ENCODE measurements at regions not wholly inside any gene's neighbourhood (a gene's known extent, or its start where the extent isn't known, plus 50 kb on each side); places are given as distances from the start of the nearest gene placed in this dataset.
"Not testable (repeated sequence)": the region's sequence is repeated elsewhere in the genome, so short reads cannot be mapped to it uniquely, and the experiment has no call there.

DNA sequence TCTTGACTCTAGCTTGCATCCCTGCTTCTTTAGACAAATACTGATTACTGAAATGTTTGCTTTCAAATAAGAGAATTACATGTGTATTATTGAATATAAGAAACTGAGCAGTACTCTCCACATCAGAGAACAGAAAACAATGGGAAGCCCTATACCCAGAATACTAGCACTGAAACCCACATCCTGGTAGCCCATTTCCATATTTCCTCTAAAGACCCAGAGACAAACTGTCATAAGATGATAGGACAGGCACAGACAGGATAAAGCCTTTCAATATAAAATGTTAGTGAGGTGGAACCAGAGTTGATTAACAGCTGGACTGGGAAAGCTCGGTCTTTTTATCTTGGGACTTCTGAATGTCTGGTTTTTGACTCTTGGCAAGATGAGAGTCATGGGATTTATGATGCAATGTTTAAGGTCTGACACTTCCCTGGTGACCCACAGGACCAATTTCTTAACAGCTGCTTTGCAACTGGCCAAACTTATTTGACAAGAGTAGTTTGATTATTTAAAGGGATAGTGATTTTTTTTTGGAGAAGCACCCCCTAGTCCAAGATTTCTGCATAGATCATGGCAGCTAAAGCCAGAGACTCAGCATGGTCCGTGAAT is 166.9 kb upstream of the ATXN7L3B start:
- no peak for DNase-seq (ENCODE audit: low read depth in 2 of 2)

DNA sequence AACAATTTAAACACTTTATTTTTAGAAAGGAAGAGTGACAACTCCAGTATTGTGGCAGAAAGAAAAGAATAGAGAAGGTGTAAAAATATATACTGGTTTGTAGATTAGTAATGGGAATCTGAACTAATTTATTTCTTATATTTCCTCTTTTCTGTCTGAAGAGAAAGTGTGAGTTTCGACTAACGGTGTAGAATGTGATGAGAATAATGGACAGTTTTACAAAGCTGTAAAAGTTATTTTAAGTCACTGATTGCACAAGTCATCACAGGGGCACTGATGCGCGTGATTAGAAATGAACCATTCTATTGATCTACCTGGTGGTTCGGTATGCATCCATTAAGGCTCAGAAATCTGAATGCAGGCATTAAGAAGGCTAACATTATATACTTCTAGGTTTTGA is 158.5 kb upstream of the ATXN7L3B start:
- DNase-seq (ENCODE audit: low read depth in 2 of 2) = no peak

DNA sequence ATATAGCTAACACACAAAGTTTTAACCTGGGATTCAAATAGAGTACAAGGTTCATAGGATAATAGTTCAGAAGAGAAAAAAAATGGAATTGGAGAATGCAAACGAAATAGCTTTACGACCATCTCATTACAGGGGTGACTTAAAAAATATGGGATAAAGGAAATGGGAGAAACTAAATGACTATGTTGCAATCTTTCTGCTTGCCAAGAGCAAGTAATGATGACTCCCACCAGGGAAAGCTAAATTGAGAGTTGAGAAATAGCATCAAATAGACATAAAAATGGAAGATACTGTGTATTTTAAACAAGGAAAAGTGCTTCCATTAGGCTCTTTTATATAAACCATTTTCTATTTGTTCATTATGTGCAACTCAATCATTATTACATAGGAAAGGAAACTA is 155.7 kb upstream of the ATXN7L3B start:
- DNase-seq (ENCODE audit: low read depth in 2 of 2) = no peak

DNA sequence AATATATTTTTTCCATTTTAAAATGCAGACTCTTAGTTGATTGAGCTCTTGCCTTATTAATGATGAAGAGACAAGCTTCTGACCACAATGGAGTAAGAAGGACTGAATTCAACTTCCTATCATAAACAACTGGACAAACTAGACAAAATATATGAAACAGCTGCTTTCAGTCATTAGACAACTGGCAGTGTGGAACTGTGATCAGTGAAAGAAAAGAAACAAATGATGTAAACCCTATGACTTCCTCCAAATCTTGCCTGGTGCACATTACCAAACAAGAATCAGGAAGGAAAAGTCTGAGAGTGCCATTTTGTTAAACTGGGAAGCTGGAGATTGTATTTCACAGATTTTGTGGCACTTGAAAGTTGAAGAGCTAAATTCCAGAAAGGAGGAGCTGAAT is 154.7 kb upstream of the ATXN7L3B start:
- no peak for DNase-seq (ENCODE audit: low read depth in 2 of 2)

DNA sequence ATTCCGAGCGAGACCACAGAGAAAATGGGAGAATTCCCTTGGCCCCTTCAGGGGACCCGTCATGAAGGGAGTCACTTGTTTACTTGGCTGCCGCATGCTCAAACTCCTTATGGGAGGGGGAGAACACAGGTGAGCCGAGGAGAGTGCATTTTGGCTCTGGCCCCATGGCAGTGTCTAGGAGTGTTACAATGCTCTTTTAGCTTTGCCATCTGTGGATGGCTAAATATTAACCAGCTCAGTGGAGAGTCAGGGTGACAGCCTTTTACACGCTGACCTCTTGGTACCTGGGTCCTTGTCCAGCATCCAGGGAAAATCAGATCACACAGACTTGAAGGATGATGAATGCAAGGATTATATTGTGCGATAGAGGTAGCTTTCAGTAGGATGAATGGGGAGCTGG is 146.4 kb upstream of the ATXN7L3B start:
- no peak for DNase-seq (ENCODE audit: low read depth in 2 of 2)

DNA sequence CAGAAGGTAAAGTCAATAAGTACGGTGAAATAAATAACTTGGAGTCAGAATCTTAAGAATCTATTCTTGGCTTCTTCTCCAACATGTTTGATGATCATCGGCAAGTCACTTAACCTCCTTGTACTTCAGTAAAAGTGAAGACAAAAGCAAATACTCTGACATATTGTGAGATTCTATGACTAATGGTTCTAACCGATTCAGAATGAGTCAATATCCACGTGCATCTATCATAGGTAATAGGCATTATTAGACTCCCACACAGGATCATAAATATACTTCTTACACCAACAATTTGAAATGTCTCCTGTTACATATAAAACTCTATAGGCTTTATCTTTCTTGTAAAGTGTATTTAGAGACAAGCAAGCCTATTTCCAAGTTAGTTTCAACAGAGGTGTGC is 144.4 kb upstream of the ATXN7L3B start:
- DNase-seq (ENCODE audit: low read depth in 2 of 2) = no peak

DNA sequence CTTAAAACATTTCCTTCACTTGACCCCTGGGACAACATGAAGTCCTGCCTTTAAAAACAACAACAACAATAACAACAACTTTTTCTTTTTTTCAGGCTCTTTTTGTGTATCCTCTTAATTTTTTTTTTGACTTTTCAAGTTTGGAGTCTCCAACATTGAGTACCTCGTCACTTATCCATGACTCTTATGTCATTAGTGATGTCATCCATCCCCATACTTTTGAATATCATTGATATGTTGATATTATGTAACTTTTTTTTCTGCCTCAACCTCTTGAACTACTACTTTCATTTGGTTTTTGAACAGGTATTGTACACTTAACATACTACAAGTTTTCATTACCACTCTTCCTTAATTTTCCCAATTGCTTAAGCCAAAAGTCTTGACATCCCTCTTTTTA is 143.0 kb upstream of the ATXN7L3B start:
- DNase-seq (ENCODE audit: low read depth in 2 of 2) = no peak

DNA sequence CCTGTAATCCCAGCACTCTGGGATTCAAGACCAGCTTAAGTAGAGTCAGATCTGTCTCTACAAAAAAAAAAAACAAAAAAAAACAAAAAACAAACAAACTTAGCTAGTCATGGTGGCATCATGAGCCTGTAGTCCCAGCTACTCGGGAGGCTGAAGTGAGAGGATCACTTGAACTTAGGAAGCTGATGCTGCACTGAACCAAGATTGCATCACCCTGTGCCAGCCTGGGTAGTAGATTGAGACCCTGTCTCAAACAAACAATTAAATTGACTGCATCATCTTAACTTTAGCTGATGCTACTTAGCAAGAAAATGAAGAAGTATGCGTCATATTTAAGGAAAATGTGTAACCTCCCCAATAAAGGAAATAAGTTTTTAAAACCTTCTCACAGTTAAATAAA is 136.6 kb upstream of the ATXN7L3B start:
- no peak for DNase-seq (ENCODE audit: low read depth in 2 of 2)

DNA sequence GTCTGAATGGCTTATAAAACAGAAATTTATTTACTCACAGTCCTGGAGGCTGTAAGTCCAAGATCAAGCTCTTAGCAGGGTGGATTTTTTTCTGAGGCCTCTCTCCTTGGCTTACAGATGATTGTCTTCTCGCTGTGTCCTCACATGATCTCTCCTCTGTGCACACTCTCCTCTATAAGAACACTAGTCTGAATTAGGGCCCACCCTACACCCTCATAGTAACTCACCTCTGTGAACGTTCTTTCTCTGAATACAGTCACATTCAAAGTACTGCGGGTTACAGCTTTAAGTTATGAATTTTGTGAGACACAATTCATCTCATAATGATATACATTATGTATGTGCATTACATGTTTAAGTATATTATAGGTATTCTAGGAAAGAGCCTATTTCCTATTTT is 135.7 kb upstream of the ATXN7L3B start:
- DNase-seq (ENCODE audit: low read depth in 2 of 2) = no peak

DNA sequence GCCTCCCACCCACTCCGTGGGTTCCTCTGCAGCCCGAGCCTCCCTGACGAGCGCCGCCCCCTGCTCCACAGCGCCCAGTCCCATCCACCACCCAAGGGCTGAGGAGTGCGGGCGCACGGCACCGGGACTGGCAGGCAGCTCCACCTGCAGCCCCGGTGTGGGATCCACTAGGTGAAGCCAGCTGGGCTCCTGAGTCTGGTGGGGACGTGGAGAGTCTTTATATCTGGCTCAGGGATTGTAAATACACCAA is 134.5 kb upstream of the ATXN7L3B start:
- DNase-seq (ENCODE audit: low read depth in 2 of 2) = not testable (repeated sequence)

DNA sequence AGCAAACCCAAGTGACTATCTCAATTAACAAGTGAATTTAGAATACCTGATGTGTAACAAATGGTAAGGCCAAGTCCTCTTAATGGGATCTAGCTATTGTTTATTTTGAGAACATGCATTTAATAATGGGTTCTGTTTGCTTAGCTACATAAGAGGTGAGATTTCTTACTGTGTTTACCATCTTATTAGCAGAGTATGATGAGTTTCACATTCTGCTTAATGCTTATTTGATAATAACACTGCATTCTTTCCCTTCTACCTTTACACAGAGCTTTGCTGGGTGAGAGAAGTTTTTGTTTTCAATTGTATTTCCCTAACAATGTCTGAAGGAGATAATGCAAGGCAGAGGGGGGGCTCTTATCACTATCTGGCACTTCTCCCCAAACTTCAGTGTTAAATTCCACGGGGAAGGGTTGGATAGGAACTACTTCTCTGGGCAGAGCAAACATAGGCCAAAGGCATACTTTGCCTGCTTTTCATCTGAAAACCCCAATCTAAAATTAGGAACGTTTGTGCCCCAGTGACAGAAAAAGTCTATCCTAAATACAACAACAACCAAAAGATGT is 129.0 kb upstream of the ATXN7L3B start:
- no peak for DNase-seq (ENCODE audit: low read depth in 2 of 2)

DNA sequence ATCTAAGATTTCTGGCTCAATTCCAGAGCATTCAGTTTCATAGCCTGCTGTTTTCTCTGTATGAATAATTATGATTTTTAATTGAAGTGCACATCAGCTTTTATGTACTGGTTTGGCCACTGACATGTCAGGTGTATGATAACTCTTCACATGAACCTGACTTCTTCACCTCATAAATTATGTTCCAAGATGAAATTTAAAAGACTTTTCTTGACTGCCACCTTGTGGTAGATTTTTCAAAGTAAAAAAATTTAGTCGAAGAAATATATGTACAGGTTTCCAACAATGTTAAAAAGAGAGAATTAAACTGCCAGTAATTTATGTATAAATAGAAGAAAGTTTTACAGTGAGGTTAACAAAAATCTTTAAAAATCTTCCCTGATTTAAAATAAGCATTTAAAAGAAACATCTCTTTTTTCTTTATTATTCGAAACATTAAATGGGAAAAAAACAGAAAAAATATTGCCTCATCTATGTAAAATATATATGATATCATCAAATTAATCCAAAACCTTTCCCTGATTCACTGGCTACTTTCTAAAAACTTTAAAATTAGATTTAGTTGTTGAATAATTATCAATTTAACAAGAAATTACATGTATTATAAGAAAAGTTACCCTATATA is 124.9 kb upstream of the ATXN7L3B start:
- DNase-seq (ENCODE audit: low read depth in 2 of 2) = no peak

DNA sequence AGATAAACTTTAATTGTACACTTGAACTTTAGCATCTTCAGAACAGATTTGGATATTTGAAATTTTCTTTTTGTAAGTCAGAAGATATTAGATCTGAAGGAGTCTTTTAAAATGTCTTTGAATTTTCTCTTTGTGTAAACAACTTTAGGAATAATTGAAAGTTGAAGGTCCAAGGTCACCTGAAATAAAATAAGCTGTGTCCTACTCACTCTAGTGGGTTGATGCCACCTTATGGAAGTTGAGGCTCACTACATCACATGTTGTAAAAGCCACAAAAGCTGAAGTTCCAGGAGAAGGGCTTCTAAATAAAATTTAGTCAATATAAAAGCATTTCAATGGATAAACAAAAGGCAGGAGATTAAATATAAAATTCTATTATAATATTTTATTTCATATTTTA is 122.0 kb upstream of the ATXN7L3B start:
- no peak for DNase-seq (ENCODE audit: low read depth in 2 of 2)

DNA sequence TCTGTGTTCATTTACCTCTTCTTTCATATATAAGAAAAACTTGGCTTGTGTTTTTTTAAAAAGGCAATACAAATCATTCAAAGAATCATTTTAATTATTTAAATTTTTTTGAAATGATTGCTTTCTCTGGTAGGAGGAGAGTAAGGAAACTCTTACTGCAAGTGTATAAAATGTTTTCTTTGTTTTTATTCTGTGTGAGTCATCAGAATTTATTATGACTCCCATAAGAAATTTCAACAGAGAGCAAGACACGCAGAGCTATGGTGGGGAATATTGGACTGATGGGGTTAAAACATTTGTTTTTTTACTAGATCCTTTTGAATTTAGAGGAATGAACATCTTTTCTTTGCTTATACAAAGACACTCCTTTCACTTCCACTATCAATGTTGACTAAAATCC is 119.1 kb upstream of the ATXN7L3B start:
- DNase-seq (ENCODE audit: low read depth in 2 of 2) = no peak

DNA sequence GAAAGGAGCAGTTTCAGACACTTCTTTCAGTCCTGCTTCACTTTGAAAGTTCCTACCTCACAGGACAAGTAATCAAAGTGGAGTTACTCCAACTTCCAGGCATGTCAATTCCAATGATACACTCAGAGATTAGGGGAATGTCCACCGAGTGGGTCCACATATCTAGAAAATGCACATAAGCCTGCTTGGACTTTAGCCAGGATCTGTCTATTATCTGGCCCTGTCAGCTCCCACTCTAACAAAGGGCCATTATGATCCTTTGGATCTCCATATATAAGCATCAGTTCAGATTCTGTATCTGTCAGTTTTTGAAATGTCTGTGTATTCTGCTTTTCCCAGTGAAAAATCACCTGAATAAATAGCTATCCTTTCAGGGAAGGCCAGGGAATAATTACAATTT is 112.9 kb upstream of the ATXN7L3B start:
- DNase-seq (ENCODE audit: low read depth in 2 of 2) = no peak

DNA sequence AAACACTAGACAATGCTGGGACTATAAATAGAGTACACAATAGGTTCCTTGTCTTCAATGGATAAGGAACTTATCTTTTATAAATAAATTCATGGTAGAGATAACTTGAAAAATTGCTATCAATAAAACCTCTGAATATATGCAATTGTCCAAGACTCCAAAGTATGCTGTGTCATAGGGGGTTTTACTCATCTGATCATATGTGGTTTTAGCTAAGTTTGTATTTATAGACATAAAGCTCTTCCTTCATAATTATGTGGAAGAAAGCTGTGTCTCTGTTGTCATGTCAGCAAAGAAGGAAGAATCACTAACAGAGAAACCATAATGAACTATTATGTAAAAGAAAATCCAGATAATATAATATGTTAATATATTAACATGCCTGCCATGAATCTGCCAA is 111.5 kb upstream of the ATXN7L3B start:
- no peak for DNase-seq (ENCODE audit: low read depth in 2 of 2)

DNA sequence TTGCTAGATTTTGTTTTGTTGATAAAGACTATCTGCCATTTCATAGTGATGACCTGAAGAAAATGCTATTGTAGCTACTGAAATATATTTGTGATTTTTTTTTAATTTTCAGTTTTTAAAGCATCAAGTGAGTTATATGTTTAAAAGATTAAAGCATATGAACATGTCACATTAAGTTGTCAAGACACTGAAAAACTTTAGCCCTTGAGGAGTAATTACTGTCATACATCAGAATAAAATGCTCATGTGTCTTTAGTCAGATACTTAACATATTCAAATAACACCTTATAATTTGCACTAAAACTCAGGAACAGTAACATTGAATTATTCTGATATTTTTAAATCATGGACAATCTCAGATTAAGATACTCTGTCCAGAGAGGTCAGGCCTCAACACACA is 108.1 kb upstream of the ATXN7L3B start:
- no peak for DNase-seq (ENCODE audit: low read depth in 2 of 2)

DNA sequence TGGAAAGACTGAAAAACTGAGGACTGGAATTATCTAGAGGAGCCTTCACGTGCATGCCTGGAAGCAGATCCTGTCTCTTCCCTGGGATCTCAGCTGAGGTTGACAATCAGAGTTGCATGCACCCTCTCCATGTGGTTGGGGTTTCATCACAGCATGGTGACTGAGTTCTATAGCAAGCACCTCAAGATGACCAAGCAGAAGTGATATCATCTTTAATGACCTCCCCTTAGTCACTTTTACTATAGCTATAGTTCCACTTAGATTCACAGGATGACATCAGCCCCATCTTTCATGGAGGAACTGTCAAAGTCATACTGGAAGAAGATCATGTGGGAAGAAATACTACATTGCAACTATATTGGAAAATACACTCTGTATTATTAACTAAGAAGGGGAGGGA is 105.8 kb upstream of the ATXN7L3B start:
- no peak for DNase-seq (ENCODE audit: low read depth in 2 of 2)

DNA sequence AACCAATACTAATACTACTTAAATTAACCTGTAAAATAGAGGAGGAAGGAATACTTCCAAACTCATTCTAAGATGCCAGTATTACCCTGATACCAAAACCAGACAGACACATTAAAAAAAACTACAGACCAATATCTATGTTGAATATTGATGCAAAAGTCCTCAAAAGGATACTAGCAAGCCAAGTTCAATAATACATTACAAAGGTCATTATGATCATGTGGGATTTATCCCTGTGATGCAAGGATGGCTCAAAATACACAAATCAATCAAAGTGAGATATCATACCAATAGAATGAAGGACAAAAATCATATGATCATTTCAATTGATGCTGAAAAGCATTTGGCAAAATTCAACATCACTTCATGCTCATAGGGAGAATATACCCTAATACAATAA is 97.2 kb upstream of the ATXN7L3B start:
- no peak for DNase-seq (ENCODE audit: low read depth in 2 of 2)

DNA sequence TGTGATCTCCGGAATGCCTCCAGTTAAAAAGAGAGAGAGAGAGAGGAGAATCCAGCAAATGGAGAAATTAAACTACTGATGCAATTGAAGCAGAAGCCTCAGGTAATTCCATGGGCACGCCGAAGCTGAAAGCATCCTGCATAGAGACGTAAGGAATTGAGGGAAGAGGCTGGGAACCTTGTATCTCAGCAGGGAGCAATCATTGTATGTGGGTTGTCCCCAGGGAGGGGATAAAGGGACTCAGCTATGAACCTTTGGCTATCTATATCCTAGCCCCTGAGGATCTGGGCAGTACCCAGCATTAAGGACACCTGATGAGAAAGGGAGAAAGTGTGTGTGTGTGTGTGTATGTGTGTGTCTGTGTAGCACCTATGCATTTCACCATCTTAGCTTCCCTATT is 95.8 kb upstream of the ATXN7L3B start:
- no peak for DNase-seq (ENCODE audit: low read depth in 2 of 2)

DNA sequence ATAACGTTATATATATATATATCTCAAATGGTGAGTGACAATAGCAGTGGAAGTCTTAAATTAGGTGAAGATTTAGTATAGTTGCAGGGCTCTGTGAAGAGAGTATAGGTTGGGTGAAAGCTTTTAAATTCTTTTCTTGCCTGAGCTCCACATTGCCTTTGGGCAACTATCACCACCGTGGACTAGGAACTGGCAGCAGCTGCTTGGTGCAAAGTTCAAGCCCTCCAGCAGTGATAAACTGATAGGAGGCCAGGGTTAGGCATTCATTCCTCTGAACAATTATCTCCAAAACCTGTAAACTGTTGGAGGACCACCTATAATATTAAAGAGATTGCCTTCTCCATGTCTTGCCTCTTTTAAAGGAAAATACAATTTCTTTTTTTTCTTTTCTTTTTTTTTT is 91.2 kb upstream of the ATXN7L3B start:
- DNase-seq (ENCODE audit: low read depth in 2 of 2) = no peak

DNA sequence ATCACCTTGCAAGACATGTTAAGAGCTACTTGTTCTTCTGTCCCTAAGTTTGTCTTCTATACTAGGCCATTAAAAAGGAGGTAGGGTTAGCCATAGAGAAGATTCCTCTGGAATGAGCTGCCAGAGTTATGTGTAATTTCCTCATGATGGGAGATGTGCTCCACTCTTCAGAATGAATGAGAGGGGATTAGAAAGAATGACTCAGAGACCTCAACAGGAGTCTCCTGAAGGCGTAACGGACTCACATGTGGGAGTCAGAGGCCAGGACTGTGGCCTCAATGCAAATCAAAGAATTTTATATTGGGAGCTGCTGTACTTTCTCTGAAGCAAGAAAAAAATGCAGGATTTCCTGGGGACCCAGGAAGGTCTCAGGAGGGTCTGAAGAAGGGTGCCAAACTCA is 87.8 kb upstream of the ATXN7L3B start:
- no peak for DNase-seq (ENCODE audit: low read depth in 2 of 2)

DNA sequence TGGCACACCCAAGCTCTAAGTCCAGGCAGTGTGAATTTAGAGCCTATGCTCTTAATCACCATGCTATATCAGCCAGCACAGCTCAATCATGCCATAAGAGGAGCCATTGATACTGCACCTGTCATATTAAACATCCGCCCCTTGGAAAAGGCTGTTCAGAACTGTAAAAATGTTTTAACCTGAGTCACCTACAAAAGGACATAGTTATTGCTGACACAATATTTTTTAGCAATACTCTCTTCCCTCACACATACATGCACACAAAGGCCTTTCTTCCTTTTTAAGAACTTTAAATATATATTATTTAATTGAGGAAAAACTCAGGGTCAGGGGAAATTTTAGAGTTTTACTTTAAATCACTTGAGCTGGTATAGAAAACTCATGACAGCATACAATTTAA is 83.5 kb upstream of the ATXN7L3B start:
- no peak for DNase-seq (ENCODE audit: low read depth in 2 of 2)

DNA sequence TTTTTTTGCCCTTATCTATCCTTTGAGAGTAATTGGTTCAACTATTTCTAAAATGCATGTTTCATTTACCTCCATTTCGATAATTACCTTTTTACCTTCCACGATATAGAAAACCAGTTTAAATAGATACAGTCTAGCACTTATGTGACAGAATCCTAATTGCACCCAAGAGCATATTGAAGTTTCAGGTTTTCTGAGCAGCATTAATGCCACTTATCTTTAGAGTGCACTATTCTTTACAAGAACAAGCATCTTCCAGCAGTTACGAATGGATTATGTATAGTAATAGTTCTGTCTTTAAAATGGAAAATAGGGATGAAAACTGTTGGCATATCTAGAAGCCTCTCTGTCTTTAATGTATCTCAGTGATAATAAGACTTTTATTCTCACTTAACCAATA is 82.2 kb upstream of the ATXN7L3B start:
- no peak for DNase-seq (ENCODE audit: low read depth in 2 of 2)

All from stimulated activated CD4-positive, alpha-beta T cell treated with anti-CD3 and anti-CD28 coated beads, Interleukin-15, amount 100 ng/mL, for 48 hours (primary cell).